H1 (cell line): ENCODE measurements at regions not wholly inside any gene's neighbourhood (a gene's known extent, or its start where the extent isn't known, plus 50 kb on each side); places are given as distances from the start of the nearest gene placed in this dataset.

Experiments used
- TF ChIP-seq, protein P1 (sequence below): IDR thresholded peaks from 2 replicates; pipeline ENCODE4 v1.6.1; 2012; ENCODE audit warnings: inconsistent platforms
- TF ChIP-seq, protein P2 (sequence below), 3 experiments: IDR thresholded peaks; 1 replicate in 2 of 3; 2 replicates in 1 of 3; pipeline versions ENCODE4 v1.5.1 to v1.6.1; 2011; ENCODE audit warnings: low read length in 3 of 3, mild to moderate bottlenecking in 3 of 3, inconsistent platforms in 2 of 3, low read depth in 1 of 3, moderate library complexity in 1 of 3; ENCODE audit not compliant: insufficient read depth in 1 of 3; ENCODE audit errors: control extremely low read depth in 1 of 3

DNA sequence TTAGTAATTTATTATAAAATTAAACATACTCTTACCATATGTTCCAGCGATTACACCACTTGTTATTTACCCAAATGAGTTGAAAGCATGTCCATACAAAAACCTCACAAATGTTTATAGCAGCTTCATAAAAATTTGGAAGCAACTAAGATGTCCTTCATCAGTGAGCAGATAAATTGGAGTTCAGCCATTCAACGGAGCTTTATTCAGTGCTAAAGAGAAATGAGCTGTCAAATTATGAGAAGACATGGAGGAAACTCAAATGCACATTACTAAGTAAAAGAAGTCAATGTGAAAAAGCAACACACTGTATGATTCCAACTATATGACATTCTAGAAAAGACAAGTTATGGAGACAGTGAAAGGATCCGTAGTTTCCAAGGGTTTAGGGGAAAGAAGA is 606.7 kb upstream of the TMPRSS15 start (continued):
- TF ChIP-seq, protein P1, sequence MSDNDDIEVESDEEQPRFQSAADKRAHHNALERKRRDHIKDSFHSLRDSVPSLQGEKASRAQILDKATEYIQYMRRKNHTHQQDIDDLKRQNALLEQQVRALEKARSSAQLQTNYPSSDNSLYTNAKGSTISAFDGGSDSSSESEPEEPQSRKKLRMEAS = no peak
- TF ChIP-seq, protein P2, sequence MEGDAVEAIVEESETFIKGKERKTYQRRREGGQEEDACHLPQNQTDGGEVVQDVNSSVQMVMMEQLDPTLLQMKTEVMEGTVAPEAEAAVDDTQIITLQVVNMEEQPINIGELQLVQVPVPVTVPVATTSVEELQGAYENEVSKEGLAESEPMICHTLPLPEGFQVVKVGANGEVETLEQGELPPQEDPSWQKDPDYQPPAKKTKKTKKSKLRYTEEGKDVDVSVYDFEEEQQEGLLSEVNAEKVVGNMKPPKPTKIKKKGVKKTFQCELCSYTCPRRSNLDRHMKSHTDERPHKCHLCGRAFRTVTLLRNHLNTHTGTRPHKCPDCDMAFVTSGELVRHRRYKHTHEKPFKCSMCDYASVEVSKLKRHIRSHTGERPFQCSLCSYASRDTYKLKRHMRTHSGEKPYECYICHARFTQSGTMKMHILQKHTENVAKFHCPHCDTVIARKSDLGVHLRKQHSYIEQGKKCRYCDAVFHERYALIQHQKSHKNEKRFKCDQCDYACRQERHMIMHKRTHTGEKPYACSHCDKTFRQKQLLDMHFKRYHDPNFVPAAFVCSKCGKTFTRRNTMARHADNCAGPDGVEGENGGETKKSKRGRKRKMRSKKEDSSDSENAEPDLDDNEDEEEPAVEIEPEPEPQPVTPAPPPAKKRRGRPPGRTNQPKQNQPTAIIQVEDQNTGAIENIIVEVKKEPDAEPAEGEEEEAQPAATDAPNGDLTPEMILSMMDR (IDR thresholded peaks at IDR 0.05; ENCODE audit: control extremely low read depth in 1 of 3, insufficient read depth in 1 of 3, low read depth in 1 of 3, low read length in 3 of 3) = no peak
